HFFc6 (cell line): ENCODE measurements at regions not wholly inside any gene's neighbourhood (a gene's known extent, or its start where the extent isn't known, plus 50 kb on each side); places are given as distances from the start of the nearest gene placed in this dataset.
"Not testable (repeated sequence)": the region's sequence is repeated elsewhere in the genome, so short reads cannot be mapped to it uniquely, and the experiment has no call there.

Source experiments
- DNase-seq: peaks from one replicate; pipeline ENCODE4 v3.0.0-alpha.2; 2018
- H3K27ac Mint-ChIP-seq: 2 replicates; pipeline ENCODE4 v1.8.0; 2020; ENCODE audit warnings: mild to moderate bottlenecking, mixed read lengths
- H3K27me3 Mint-ChIP-seq: 2 replicates; pipeline ENCODE4 v1.8.0; 2021; ENCODE audit warnings: mild to moderate bottlenecking, moderate library complexity, mixed read lengths; ENCODE audit not compliant: insufficient read depth
- H3K36me3 Mint-ChIP-seq: 2 replicates; pipeline ENCODE4 v1.8.0; 2021; ENCODE audit warnings: low read depth, mixed read lengths
- H3K4me1 Mint-ChIP-seq: 2 replicates; pipeline ENCODE4 v1.8.0; 2020; ENCODE audit warnings: low read depth, mixed read lengths
- H3K4me3 Mint-ChIP-seq: 2 replicates; pipeline ENCODE4 v1.8.0; 2020; ENCODE audit warnings: mild to moderate bottlenecking, moderate library complexity, mixed read lengths
- H3K9me3 Mint-ChIP-seq: 2 replicates; pipeline ENCODE4 v1.8.0; 2020; ENCODE audit warnings: mild to moderate bottlenecking, mixed read lengths
- TF ChIP-seq, protein P1 (sequence below): fragments of 200-600 bp; sonication (generic); IDR thresholded peaks from 2 replicates; pipeline ENCODE4 v1.5.0; 2021; ENCODE audit warnings: antibody characterized with exemption, mild to moderate bottlenecking

DNA sequence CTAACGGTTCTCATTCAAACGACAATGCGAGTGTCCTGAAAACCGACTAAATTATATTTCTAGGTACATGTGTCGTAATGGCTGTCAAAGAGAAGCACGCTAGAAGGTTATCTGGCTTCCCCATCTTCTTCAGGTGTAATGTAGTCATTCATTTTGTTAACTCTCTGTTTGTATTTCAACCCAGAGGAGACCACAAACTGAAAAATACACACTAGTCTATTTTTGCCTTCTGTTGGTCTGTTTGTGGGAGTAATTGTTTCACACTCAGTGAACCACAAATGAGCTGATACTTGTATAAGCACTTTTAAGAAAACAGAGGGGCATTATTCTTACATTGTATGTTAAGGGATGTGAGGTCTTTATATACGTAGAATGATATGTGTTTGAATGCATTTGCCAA, 305.9 kb downstream of the GATA3 start:
- Mint-ChIP-seq H3K36me3 (no peaks in the 10 kb centered on the region), H3K4me1 (no peaks in the 10 kb centered on the region), H3K9me3 (peaks cover 33% of the 10 kb centered on the region), H3K27ac (no peak overlapping the region), H3K4me3 (no peak overlapping the region), H3K27me3 (peaks cover 4% of the 10 kb centered on the region; the same call in 1 of the 2 replicates)
- TF ChIP-seq, protein P1, sequence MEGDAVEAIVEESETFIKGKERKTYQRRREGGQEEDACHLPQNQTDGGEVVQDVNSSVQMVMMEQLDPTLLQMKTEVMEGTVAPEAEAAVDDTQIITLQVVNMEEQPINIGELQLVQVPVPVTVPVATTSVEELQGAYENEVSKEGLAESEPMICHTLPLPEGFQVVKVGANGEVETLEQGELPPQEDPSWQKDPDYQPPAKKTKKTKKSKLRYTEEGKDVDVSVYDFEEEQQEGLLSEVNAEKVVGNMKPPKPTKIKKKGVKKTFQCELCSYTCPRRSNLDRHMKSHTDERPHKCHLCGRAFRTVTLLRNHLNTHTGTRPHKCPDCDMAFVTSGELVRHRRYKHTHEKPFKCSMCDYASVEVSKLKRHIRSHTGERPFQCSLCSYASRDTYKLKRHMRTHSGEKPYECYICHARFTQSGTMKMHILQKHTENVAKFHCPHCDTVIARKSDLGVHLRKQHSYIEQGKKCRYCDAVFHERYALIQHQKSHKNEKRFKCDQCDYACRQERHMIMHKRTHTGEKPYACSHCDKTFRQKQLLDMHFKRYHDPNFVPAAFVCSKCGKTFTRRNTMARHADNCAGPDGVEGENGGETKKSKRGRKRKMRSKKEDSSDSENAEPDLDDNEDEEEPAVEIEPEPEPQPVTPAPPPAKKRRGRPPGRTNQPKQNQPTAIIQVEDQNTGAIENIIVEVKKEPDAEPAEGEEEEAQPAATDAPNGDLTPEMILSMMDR: no peak
- DNase-seq: no peak

DNA sequence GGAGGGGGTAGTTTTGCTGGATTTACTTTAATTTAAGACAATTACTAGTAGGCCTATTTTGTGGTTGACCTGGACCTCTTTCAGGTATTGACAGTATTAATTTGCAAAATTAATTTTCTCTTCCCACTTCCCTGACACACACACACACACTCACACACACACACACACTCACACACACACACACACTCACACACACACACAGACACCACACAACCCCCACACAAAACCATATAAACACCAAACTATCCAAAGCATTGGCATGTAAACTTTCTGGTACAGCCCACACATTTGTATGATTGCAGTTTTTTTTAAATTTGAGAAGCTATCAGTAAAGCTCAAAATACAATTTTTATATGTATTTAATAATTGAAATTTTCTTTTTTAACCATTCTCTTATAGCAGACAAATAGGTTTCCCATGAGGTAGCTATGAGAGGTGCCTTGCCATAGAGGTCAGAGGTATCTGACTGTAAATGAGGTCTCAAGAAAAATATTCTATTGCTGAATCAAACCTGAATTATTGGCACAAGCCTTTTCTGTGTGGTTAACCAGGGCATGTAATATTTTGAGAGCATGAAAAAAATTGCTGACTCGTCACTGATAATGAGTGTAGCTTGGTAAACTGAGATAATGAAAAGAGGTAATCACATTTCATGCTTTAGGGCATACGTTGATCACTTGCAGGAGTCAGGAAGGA, 306.5 kb downstream of the GATA3 start:
- Mint-ChIP-seq H3K4me1 (no peaks in the 10 kb centered on the region), H3K9me3 (peaks cover 35% of the 10 kb centered on the region), H3K36me3 (no peaks in the 10 kb centered on the region), H3K27me3 (peaks cover 4% of the 10 kb centered on the region; the same call in 1 of the 2 replicates), H3K27ac (no peak overlapping the region), H3K4me3 (no peak overlapping the region)
- DNase-seq: no peak
- TF ChIP-seq, protein P1: no peak

DNA sequence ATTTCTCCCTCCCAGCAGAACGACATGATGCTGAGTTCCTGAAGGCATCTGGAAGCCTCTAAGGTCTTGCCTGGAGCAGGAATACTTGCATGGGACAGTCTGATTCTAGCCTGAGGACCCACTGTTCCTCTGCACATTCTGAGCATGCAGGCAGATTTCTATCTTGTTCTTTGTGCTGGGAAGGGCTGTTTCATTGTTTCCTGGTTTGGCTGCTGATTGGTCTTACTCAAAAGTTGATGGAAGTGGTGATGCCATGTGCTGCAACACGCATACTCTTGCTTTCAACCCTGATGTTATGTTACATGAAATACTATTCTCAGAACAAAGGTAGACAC, 307.0 kb downstream of the GATA3 start:
- TF ChIP-seq, protein P1: no peak

DNA sequence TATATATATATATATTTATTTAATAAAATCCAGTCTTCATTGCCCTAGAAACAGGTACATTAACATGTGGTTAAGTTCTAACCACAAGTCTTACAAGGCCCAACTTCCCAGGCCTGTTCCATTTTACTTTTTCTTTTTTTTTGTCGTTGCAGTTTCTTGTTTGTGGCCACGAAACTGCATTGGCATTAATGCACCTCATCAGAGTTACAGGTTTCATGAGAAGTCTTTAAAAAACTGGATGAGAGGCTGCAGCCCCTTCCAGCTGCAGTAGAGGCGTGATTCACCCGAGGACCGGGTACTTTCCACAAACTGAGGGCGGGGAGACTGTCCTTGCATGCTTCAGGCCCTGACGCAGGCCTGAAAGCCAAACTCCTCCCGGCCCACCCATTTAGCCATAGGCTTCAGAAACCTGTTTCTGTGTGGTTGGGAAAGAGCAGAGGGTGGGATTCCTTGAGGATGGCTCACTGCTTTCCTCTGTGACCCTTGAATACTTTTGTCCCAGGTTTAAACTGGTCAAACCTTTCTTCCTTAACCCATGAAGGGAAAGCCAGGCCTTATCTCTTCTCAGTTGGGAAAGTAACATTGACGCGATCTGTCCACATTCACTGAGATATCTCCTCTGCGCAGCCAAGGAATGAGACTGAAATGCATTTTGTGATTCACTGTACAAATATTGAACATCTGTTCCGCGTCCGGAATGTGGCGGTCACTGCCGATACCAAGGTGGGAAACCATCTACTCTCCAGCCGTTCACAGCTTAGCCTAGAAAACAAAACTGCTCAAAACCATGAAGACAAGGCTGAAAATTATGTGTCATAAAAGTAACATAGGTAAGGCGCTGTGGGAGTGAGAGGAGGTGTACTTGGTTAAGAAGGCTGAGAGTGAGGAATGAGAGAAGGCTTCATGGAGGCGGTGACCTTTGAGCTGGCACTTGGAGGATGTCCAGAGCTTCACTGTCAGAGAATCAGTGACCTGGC, 311.7 kb downstream of the GATA3 start:
- Mint-ChIP-seq H3K4me3 (no peak overlapping the region), H3K27me3 (peaks cover 1% of the 10 kb centered on the region; the same call in 1 of the 2 replicates), H3K36me3 (peaks cover 5% of the 10 kb centered on the region; the same call in 1 of the 2 replicates), H3K9me3 (peaks cover 43% of the 10 kb centered on the region), H3K4me1 (no peaks in the 10 kb centered on the region), H3K27ac (no peak overlapping the region)
- TF ChIP-seq, protein P1: no peak
- no peak for DNase-seq

More for the DNA sequence above, 307.0 kb downstream of the GATA3 start:
- Mint-ChIP-seq H3K9me3 (peaks cover 38% of the 10 kb centered on the region), H3K36me3 (no peaks in the 10 kb centered on the region), H3K27ac (no peak overlapping the region), H3K27me3 (peaks cover 4% of the 10 kb centered on the region; the same call in 1 of the 2 replicates), H3K4me3 (no peak overlapping the region), H3K4me1 (no peaks in the 10 kb centered on the region)
- no peak for DNase-seq

DNA sequence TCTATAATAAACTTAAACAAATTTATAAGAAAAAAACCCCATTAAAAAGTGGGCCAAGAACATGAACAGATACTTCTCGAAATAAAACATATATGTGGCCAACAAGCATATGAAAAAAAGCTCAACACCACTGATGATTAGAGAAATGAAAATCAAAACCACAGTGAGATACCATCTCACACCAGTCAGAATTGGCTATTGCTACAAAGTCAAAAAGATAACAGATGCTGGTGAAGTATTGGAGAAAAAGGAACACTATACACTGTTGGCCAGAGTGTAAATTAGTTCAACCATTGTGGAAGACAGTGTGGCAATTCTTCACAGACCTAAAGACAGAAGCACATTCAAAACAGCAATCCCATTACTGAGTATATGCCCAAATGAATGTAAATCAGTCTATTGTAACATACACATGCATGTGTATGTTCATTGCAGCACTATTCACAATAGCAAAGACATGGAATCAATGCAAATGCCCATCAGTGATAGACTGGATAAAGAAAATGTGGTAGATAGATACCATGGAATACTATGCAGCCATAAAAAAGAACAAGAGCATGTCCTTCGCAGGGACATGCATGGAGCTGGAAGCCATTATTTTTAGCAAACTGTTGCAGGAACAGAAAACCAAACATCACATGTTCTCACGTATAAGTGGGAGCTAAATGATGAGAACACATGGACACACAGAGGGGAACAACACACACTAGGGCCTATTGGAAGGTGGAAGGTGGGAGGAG, 313.4 kb downstream of the GATA3 start:
- H3K27me3 Mint-ChIP-seq, H3K4me1 Mint-ChIP-seq, DNase-seq, H3K36me3 Mint-ChIP-seq, H3K27ac Mint-ChIP-seq, H3K4me3 Mint-ChIP-seq: not testable (repeated sequence)
- H3K9me3 Mint-ChIP-seq: peaks cover 48% of the 10 kb centered on the region
